ENCODE measurements at regions not wholly inside any gene's neighbourhood (a gene's known extent, or its start where the extent isn't known, plus 50 kb on each side); places are given as distances from the start of the nearest gene placed in this dataset.

GRCh38 chr4:26113339-26113940, 199.4 kb downstream of the SMIM20 start:
- TF ChIP-seq EZH2 (IDR thresholded peaks at IDR 0.05), result no peak
- no peak for TF ChIP-seq POLR2AphosphoS5 (IDR thresholded peaks at IDR 0.05; ENCODE audit: borderline replicate concordance, low read depth, low read length)
